ENCODE measurements at regions not wholly inside any gene's neighbourhood (a gene's known extent, or its start where the extent isn't known, plus 50 kb on each side); places are given as distances from the start of the nearest gene placed in this dataset.
A peak's percentile ranks its signal among the peaks of the same experiment; 100 is the strongest.

DNA sequence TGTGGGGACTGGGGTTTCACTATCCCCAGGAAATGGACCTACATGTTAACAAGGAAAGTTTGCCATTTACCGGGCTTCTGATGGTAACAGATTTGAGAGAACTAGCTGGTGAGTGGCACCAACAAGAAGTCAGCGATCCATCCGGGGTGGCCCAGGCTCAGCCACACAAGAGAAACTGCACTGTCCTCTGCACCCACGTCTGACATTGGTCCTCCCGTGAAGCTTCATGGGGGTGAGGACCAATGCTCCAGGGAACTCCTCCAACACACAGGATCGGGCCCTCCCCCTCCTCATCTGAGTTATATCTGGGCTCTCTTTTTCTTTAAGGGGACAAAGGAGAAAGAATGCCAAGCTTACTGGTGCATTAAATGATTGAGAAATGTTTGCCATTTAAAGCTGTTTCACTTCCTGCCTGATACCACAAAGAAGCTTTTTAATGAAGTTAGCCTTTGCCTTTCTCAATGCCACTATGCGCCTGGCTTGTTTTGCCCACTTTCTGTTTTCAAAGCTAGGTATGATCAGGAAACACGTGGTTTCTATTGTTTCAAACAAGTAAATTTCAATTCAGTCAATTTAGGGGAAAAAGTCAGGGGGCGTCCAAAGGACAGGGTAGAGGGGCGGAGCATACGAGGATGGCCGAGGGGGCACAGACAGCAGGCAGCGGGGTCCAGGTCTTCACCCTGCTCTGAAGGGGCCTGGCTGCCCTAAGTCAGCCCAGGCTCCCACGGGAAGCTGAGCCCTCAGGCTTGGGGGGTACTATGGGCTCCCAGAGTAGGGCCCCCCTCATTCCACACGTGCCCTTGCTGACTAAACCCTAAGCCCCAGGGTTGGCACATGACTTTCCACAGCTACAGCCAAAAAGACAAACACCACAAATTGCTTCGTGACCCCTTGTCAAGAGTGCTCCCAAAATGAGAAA lies 204.0 kb upstream of the ID2 start:
- no peaks in the 10 kb centered on the region for H3K36me3 Mint-ChIP-seq
- H3K27ac ChIP-seq (ENCODE audit: insufficient read depth, low read length, poor library complexity, severe bottlenecking) = peak overlapping the region; percentile 85
- peaks cover 43 to 85% (median 64%) of the 10 kb centered on the region in 4 donors for H3K4me1 Mint-ChIP-seq
- H3K9me3 ChIP-seq (ENCODE audit: control insufficient read depth in 2 of 2, low read length in 2 of 2) = no peaks in the 10 kb centered on the region
- H3K4me3 Mint-ChIP-seq = peak overlapping the region; percentile 71 to 83 (median 76)
- no peaks in the 10 kb centered on the region for H3K27me3 Mint-ChIP-seq
- H3K4me1 ChIP-seq (ENCODE audit: control insufficient read depth, insufficient read depth, low read length, poor library complexity, severe bottlenecking) = peaks cover 78% of the 10 kb centered on the region
- no peaks in the 10 kb centered on the region for H3K27me3 ChIP-seq (ENCODE audit: control insufficient read depth, insufficient read depth, low read length)
- no peaks in the 10 kb centered on the region for H3K9me3 Mint-ChIP-seq
- peak in 2 of 3 donors; percentile 57 to 83 for DNase-seq
- no peaks in the 10 kb centered on the region for H3K36me3 ChIP-seq (ENCODE audit: control insufficient read depth, insufficient read depth, low read length)
- peak; percentile 60 to 74 for ATAC-seq (ENCODE audit: low read depth in 2 of 2)
- peak overlapping the region; percentile 85 to 98 (median 96) for H3K27ac Mint-ChIP-seq
- H3K4me3 ChIP-seq (ENCODE audit: low read depth, low read length) = peak overlapping the region; percentile 91

DNA sequence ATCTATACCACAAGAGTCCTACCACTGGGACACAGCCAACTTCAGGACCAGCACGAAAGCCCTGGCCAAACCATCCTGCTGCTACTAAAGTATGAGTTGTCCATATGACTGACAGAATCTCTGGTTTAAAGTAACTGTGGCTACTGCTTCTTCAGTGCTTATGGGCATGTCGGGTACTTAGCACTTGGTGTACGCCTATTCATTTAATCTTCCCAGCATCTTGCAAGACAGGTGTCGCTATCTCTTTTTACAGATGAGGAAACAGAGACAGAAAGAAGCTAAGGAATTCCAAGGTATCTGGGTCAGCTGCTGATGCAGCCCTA lies 203.4 kb upstream of the ID2 start:
- peak overlapping the region; percentile 85 for H3K27ac ChIP-seq (ENCODE audit: insufficient read depth, low read length, poor library complexity, severe bottlenecking)
- H3K27ac Mint-ChIP-seq = peak overlapping the region; percentile 61 to 96 (median 85)
- no peaks in the 10 kb centered on the region for H3K27me3 Mint-ChIP-seq

GRCh38 chr2:8479298-8479697 lies 202.6 kb upstream of the ID2 start:
- H3K4me3 Mint-ChIP-seq = peak overlapping the region in 1 of 4 donors; percentile 71
- H3K27me3 Mint-ChIP-seq = no peaks in the 10 kb centered on the region
- DNase-seq = no peak
- Histone ChIP-seq H3K9me3 (ENCODE audit: control insufficient read depth in 2 of 2, low read length in 2 of 2) (no peaks in the 10 kb centered on the region), H3K4me1 (ENCODE audit: control insufficient read depth, insufficient read depth, low read length, poor library complexity, severe bottlenecking) (peaks cover 76% of the 10 kb centered on the region), H3K4me3 (ENCODE audit: low read depth, low read length) (no peak overlapping the region), H3K27ac (ENCODE audit: insufficient read depth, low read length, poor library complexity, severe bottlenecking) (no peak overlapping the region), H3K27me3 (ENCODE audit: control insufficient read depth, insufficient read depth, low read length) (no peaks in the 10 kb centered on the region), H3K36me3 (ENCODE audit: control insufficient read depth, insufficient read depth, low read length) (no peaks in the 10 kb centered on the region)
- peak overlapping the region in 2 of 3 donors; percentile 40 to 59 for H3K27ac Mint-ChIP-seq
- H3K36me3 Mint-ChIP-seq = no peaks in the 10 kb centered on the region
- no peaks in the 10 kb centered on the region for H3K9me3 Mint-ChIP-seq
- no peak for ATAC-seq (ENCODE audit: low read depth in 2 of 2)
- H3K4me1 Mint-ChIP-seq = peaks cover 42 to 85% (median 61%) of the 10 kb centered on the region in 4 donors

More for the DNA sequence above, 203.4 kb upstream of the ID2 start:
- H3K36me3 Mint-ChIP-seq = no peaks in the 10 kb centered on the region
- no peak for DNase-seq
- H3K9me3 Mint-ChIP-seq = no peaks in the 10 kb centered on the region
- H3K4me1 ChIP-seq (ENCODE audit: control insufficient read depth, insufficient read depth, low read length, poor library complexity, severe bottlenecking) = peaks cover 76% of the 10 kb centered on the region
- no peaks in the 10 kb centered on the region for H3K36me3 ChIP-seq (ENCODE audit: control insufficient read depth, insufficient read depth, low read length)
- no peaks in the 10 kb centered on the region for H3K9me3 ChIP-seq (ENCODE audit: control insufficient read depth in 2 of 2, low read length in 2 of 2)
- peak overlapping the region; percentile 91 for H3K4me3 ChIP-seq (ENCODE audit: low read depth, low read length)
- H3K4me1 Mint-ChIP-seq = peaks cover 42 to 86% (median 64%) of the 10 kb centered on the region in 4 donors
- H3K27me3 ChIP-seq (ENCODE audit: control insufficient read depth, insufficient read depth, low read length) = no peaks in the 10 kb centered on the region
- H3K4me3 Mint-ChIP-seq = peak overlapping the region; percentile 71 to 83 (median 76)
- ATAC-seq (ENCODE audit: low read depth in 2 of 2) = no peak

GRCh38 chr2:8480915-8481314 lies 200.9 kb upstream of the ID2 start:
- Mint-ChIP-seq H3K4me3 (no peak overlapping the region), H3K27ac (peak overlapping the region in 2 of 3 donors; percentile 59), H3K27me3 (no peaks in the 10 kb centered on the region), H3K36me3 (no peaks in the 10 kb centered on the region), H3K4me1 (peaks cover 47 to 87% (median 64%) of the 10 kb centered on the region in 4 donors), H3K9me3 (no peaks in the 10 kb centered on the region)
- Histone ChIP-seq H3K9me3 (ENCODE audit: control insufficient read depth in 2 of 2, low read length in 2 of 2) (no peaks in the 10 kb centered on the region), H3K36me3 (ENCODE audit: control insufficient read depth, insufficient read depth, low read length) (no peaks in the 10 kb centered on the region), H3K27ac (ENCODE audit: insufficient read depth, low read length, poor library complexity, severe bottlenecking) (peak overlapping the region; percentile 28), H3K4me3 (ENCODE audit: low read depth, low read length) (no peak overlapping the region), H3K4me1 (ENCODE audit: control insufficient read depth, insufficient read depth, low read length, poor library complexity, severe bottlenecking) (peaks cover 81% of the 10 kb centered on the region), H3K27me3 (ENCODE audit: control insufficient read depth, insufficient read depth, low read length) (no peaks in the 10 kb centered on the region)
- no peak for DNase-seq
- ATAC-seq (ENCODE audit: low read depth in 2 of 2) = no peak

DNA sequence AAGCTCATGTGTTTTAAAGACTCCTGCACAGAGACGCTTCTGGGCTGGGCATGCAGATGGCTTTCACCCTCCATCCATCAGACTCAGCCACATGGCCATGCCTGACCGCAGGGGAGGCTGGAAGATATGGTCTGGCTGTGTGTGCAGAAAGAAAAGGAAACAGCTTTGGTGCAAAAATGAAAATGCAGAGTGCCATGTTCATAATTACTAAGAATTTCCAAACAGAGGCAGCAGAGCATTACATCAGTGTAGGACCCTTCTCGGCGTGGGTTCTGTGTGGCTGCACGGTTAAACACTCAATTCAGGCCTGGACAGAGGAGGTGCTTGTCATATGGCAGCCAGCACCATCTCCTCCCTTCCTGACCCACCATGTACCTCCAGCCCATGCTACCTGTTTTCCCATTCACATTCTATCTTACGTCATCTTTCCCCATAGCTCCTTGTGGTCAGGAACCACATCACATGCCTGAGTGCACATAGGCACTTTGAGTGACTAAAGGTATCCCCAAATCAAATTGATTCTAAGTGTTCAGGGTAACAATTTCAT lies 200.3 kb upstream of the ID2 start:
- H3K4me3 ChIP-seq (ENCODE audit: low read depth, low read length) = no peak overlapping the region
- H3K36me3 ChIP-seq (ENCODE audit: control insufficient read depth, insufficient read depth, low read length) = no peaks in the 10 kb centered on the region
- H3K4me1 Mint-ChIP-seq = peaks cover 48 to 87% (median 64%) of the 10 kb centered on the region in 4 donors
- H3K9me3 Mint-ChIP-seq = no peaks in the 10 kb centered on the region
- no peak for ATAC-seq (ENCODE audit: low read depth in 2 of 2)
- H3K27me3 Mint-ChIP-seq = no peaks in the 10 kb centered on the region
- no peaks in the 10 kb centered on the region for H3K27me3 ChIP-seq (ENCODE audit: control insufficient read depth, insufficient read depth, low read length)
- H3K36me3 Mint-ChIP-seq = no peaks in the 10 kb centered on the region
- peak overlapping the region in 2 of 4 donors; percentile 35 to 52 for H3K4me3 Mint-ChIP-seq
- no peaks in the 10 kb centered on the region for H3K9me3 ChIP-seq (ENCODE audit: control insufficient read depth in 2 of 2, low read length in 2 of 2)
- H3K4me1 ChIP-seq (ENCODE audit: control insufficient read depth, insufficient read depth, low read length, poor library complexity, severe bottlenecking) = peaks cover 81% of the 10 kb centered on the region
- peak overlapping the region; percentile 28 for H3K27ac ChIP-seq (ENCODE audit: insufficient read depth, low read length, poor library complexity, severe bottlenecking)
- no peak for DNase-seq
- peak overlapping the region in 2 of 3 donors; percentile 59 to 75 for H3K27ac Mint-ChIP-seq

DNA sequence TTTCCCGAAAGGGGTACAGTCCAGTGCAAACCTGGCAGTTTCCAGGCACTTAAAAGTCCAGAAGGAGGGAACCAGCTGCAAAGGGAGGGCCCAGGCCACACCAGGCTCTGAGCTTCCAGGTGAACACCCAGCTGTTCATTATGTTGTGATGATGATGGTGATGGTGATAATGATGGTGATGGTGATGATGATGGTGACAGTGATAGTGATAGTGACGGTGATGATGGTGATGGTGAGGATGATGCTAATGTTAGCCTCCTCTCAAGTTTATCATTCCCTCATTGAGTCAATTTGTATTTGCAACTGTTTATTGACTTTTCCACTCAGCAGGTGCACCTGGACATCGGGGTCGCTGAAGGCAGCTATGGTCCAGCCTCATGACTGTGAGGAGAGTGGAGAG lies 199.4 kb upstream of the ID2 start:
- H3K36me3 ChIP-seq (ENCODE audit: control insufficient read depth, insufficient read depth, low read length) = no peaks in the 10 kb centered on the region
- no peaks in the 10 kb centered on the region for H3K27me3 ChIP-seq (ENCODE audit: control insufficient read depth, insufficient read depth, low read length)
- no peak overlapping the region for H3K4me3 ChIP-seq (ENCODE audit: low read depth, low read length)
- H3K4me1 ChIP-seq (ENCODE audit: control insufficient read depth, insufficient read depth, low read length, poor library complexity, severe bottlenecking) = peaks cover 80% of the 10 kb centered on the region
- H3K9me3 ChIP-seq (ENCODE audit: control insufficient read depth in 2 of 2, low read length in 2 of 2) = no peaks in the 10 kb centered on the region
- DNase-seq (no peak), ATAC-seq (ENCODE audit: low read depth in 2 of 2) (no peak)
- H3K4me1 Mint-ChIP-seq = peaks cover 43 to 88% (median 61%) of the 10 kb centered on the region in 4 donors
- H3K27ac ChIP-seq (ENCODE audit: insufficient read depth, low read length, poor library complexity, severe bottlenecking) = no peak overlapping the region
- no peaks in the 10 kb centered on the region for H3K9me3 Mint-ChIP-seq
- no peaks in the 10 kb centered on the region for H3K27me3 Mint-ChIP-seq
- peak overlapping the region in 3 of 4 donors; percentile 12 to 52 (median 12) for H3K4me3 Mint-ChIP-seq
- peak overlapping the region; percentile 69 to 76 (median 75) for H3K27ac Mint-ChIP-seq
- H3K36me3 Mint-ChIP-seq = no peaks in the 10 kb centered on the region

DNA sequence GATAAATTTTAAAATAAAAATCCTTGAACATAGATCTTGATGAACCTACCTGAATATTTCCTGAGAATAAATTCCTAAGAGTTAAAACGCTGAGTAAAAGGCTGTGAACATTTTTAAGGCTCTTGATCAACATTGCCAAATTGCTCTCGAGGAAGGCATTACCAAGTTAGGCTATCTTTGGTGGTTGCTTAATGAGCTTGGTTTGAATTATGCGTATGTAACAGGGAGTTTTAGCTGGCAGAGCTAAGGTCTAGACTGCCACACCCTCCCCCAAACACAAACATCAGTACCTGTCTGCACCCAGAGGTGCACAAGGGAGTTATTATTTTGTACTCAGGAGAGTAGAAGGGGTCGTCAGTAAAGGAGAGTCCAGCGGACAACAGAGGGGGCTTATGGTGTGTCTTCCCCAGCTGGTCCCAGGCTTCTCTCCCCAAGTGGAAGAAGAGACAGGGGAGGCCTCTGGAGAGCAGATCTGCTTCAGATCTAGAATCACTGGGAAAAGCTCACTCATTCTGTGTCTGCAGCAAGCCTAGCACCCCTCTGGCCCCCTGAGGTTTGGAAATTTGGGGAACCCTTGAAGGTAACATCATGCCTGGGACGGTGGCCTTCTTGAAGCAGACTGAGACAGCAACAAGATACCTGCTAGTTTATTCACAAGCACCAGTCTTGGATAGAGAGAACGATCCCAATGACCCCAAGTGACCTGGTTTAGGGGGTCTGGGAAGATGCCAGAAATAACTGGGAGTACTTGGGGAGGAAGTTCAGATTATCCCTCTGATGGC lies 197.2 kb upstream of the ID2 start:
- peak overlapping the region; percentile 52 to 70 (median 68) for H3K27ac Mint-ChIP-seq
- Histone ChIP-seq H3K9me3 (ENCODE audit: control insufficient read depth in 2 of 2, low read length in 2 of 2) (no peaks in the 10 kb centered on the region), H3K27me3 (ENCODE audit: control insufficient read depth, insufficient read depth, low read length) (no peaks in the 10 kb centered on the region), H3K36me3 (ENCODE audit: control insufficient read depth, insufficient read depth, low read length) (no peaks in the 10 kb centered on the region), H3K4me1 (ENCODE audit: control insufficient read depth, insufficient read depth, low read length, poor library complexity, severe bottlenecking) (peaks cover 75% of the 10 kb centered on the region), H3K27ac (ENCODE audit: insufficient read depth, low read length, poor library complexity, severe bottlenecking) (peak overlapping the region; percentile 88), H3K4me3 (ENCODE audit: low read depth, low read length) (peak overlapping the region; percentile 9)
- DNase-seq (no peak), ATAC-seq (ENCODE audit: low read depth in 2 of 2) (no peak)
- H3K4me1 Mint-ChIP-seq = peaks cover 33 to 86% (median 56%) of the 10 kb centered on the region in 4 donors
- H3K27me3 Mint-ChIP-seq = no peaks in the 10 kb centered on the region
- no peaks in the 10 kb centered on the region for H3K9me3 Mint-ChIP-seq
- H3K36me3 Mint-ChIP-seq = no peaks in the 10 kb centered on the region
- H3K4me3 Mint-ChIP-seq = peak overlapping the region in 2 of 4 donors; percentile 7 to 50
